ENCODE measurements at regions not wholly inside any gene's neighbourhood (a gene's known extent, or its start where the extent isn't known, plus 50 kb on each side); places are given as distances from the start of the nearest gene placed in this dataset.
A peak's percentile ranks its signal among the peaks of the same experiment; 100 is the strongest.

DNA sequence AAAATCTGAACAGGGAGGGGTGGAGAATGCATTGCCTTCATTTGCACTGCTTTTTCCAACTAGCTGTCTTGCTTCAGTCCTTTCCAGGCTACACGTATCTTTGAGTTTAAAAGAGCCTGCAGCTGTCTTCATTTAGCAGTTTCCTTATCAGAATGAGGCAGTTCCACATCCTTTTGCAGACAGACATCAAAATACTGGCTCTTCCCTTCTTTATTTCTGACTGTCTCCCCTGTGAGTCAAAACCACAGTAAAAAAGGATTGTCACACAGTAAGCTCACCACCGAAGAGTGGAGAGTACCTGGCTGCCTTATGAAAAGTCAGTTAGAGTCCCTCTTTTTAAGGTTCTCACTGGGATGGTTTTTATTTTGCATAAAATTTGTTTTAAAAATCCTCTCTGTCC lies 205.5 kb upstream of the CD96 start:
- peak overlapping the region; percentile 39 for H3K27ac Mint-ChIP-seq
- POLR2A ChIA-PET = interaction anchor here (1.2 kb wide), 2 partner anchors 26 to 332 kb away, joined by 3 to 4 read pairs; no protein-coding TSS in a partner anchor
- peaks cover 24% of the 10 kb centered on the region for H3K4me1 Mint-ChIP-seq
- no peak for DNase-seq
- peaks cover 8% of the 10 kb centered on the region for H3K36me3 Mint-ChIP-seq
- H3K27me3 Mint-ChIP-seq = no peaks in the 10 kb centered on the region
- peak; percentile 81 for ATAC-seq (ENCODE audit: low read depth)
- peak overlapping the region; percentile 3 for H3K4me3 Mint-ChIP-seq
- peaks cover 8% of the 10 kb centered on the region for H3K9me3 Mint-ChIP-seq

- Mint-ChIP-seq H3K27me3 (no peaks in the 10 kb centered on the region), H3K4me3 (no peak overlapping the region), H3K27ac (no peak overlapping the region), H3K9me3 (peaks cover 8% of the 10 kb centered on the region), H3K36me3 (peaks cover 8% of the 10 kb centered on the region), H3K4me1 (peaks cover 20% of the 10 kb centered on the region)
- DNase-seq (no peak), ATAC-seq (ENCODE audit: low read depth) (peak; percentile 39)
- POLR2A ChIA-PET = no interaction called here
Measured at GRCh38 chr3:111338059-111338698, 203.8 kb upstream of the CD96 start.

- Mint-ChIP-seq H3K4me1 (peaks cover 20% of the 10 kb centered on the region), H3K36me3 (peaks cover 7% of the 10 kb centered on the region), H3K27ac (no peak overlapping the region), H3K4me3 (no peak overlapping the region), H3K9me3 (peaks cover 8% of the 10 kb centered on the region), H3K27me3 (no peaks in the 10 kb centered on the region)
- POLR2A ChIA-PET = no interaction called here
- DNase-seq = no peak
- ATAC-seq (ENCODE audit: low read depth) = no peak
Measured at GRCh38 chr3:111339017-111339416, 203.0 kb upstream of the CD96 start.

- H3K4me1 Mint-ChIP-seq = no peaks in the 10 kb centered on the region
- POLR2A ChIA-PET = no interaction called here
- H3K27ac Mint-ChIP-seq = no peak overlapping the region
- no peak for DNase-seq
- H3K27me3 Mint-ChIP-seq = peaks cover 2% of the 10 kb centered on the region
- peaks cover 1% of the 10 kb centered on the region for H3K36me3 Mint-ChIP-seq
- H3K9me3 Mint-ChIP-seq = peaks cover 2% of the 10 kb centered on the region
- ATAC-seq (ENCODE audit: low read depth) = no peak
- no peak overlapping the region for H3K4me3 Mint-ChIP-seq
Measured at GRCh38 chr3:111351334-111351733, 190.7 kb upstream of the CD96 start.

- Mint-ChIP-seq H3K4me1 (no peaks in the 10 kb centered on the region), H3K36me3 (peaks cover 5% of the 10 kb centered on the region), H3K4me3 (no peak overlapping the region), H3K27me3 (no peaks in the 10 kb centered on the region), H3K27ac (no peak overlapping the region), H3K9me3 (peaks cover 4% of the 10 kb centered on the region)
- DNase-seq = no peak
- ATAC-seq (ENCODE audit: low read depth) = no peak
- POLR2A ChIA-PET = no interaction called here
Measured at GRCh38 chr3:111352585-111352984, 189.4 kb upstream of the CD96 start.

DNA sequence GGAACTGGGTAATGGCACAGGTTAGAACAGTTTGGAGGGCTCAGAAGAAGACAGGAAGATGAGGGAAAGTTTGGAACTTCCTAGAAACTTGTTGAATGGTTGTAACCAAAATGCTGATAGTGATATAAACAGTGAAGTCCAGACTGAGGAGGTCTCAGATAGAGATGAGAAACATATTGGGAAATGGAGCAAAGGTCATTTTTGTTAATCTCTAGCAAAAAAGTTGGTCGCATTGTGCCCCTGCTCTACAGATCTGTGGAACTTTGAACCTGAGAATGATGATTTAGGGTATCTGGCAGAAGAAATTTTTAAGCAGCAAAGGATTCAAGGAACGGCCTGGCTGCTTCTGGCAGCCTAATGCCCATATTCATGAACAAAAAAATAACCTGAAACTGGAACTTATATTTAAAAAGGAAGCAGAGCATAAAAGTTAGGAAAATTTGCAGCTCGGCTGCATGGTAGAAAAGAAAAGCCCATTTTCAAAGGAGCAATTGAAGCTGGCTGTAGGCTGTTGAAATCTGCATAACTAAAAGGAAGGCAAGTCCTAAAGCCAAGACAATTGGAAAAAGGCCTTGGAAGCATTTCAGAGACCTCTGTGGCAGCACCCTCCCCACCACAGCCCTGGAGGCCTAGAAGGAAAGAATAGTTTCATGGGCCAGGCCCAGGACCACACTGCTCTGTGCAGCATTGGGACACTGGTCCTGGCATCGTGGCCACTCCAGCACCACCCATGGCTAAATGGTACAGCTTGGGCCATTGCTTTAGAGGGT lies 182.6 kb upstream of the CD96 start:
- Mint-ChIP-seq H3K9me3 (peaks cover 4% of the 10 kb centered on the region), H3K36me3 (peaks cover 5% of the 10 kb centered on the region)

DNA sequence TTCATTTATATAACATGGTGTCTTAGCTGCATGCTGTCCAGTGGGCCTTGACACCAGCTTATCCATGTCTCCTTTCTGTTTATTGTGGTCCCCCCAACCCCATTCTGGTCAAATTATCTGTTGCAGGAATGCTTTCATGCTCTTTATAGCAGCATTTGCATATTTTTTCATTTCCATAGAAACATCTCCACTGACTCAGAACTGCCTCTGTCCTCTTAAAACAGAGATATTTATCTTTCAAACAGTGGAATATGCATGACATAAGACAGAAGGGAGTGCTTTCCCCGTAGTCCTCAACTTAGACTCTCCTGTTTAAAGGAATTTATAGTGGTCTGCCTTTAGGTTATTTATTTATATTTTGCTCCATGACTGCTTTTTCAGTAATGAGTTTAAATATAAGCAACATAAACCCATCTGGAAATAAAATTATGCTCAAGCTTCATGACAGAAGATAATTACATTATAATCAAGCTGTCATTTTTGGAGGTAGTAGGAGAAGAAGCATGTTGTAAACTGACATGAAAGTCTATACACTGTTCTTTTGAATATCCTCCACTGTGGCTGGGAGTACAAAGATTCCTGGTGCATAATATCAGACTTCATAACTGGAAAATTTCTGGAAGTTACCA lies 179.5 kb upstream of the CD96 start:
- ATAC-seq (ENCODE audit: low read depth) (no peak), DNase-seq (no peak)
- Mint-ChIP-seq H3K9me3 (no peaks in the 10 kb centered on the region), H3K27ac (no peak overlapping the region), H3K27me3 (no peaks in the 10 kb centered on the region), H3K4me3 (no peak overlapping the region), H3K4me1 (no peaks in the 10 kb centered on the region), H3K36me3 (no peaks in the 10 kb centered on the region)
- POLR2A ChIA-PET = no interaction called here

More for the DNA sequence above, 182.6 kb upstream of the CD96 start:
- Mint-ChIP-seq H3K4me1 (no peaks in the 10 kb centered on the region), H3K27me3 (no peaks in the 10 kb centered on the region), H3K4me3 (no peak overlapping the region), H3K27ac (no peak overlapping the region)
- POLR2A ChIA-PET = no interaction called here
- ATAC-seq (ENCODE audit: low read depth) = no peak
- no peak for DNase-seq

GRCh38 chr3:111366515-111366914 lies 175.5 kb upstream of the CD96 start:
- Mint-ChIP-seq H3K4me3 (no peak overlapping the region), H3K27me3 (no peaks in the 10 kb centered on the region), H3K36me3 (peaks cover 7% of the 10 kb centered on the region), H3K9me3 (peaks cover 9% of the 10 kb centered on the region), H3K27ac (no peak overlapping the region), H3K4me1 (no peaks in the 10 kb centered on the region)
- DNase-seq = no peak
- no peak for ATAC-seq (ENCODE audit: low read depth)
- POLR2A ChIA-PET = no interaction called here

- Mint-ChIP-seq H3K4me3 (no peak overlapping the region), H3K4me1 (no peaks in the 10 kb centered on the region), H3K36me3 (peaks cover 8% of the 10 kb centered on the region), H3K9me3 (peaks cover 10% of the 10 kb centered on the region), H3K27ac (no peak overlapping the region), H3K27me3 (no peaks in the 10 kb centered on the region)
- ATAC-seq (ENCODE audit: low read depth) = no peak
- no peak for DNase-seq
- POLR2A ChIA-PET = no interaction called here
Measured at GRCh38 chr3:111368056-111368455, 173.9 kb upstream of the CD96 start.

- Mint-ChIP-seq H3K4me3 (no peak overlapping the region), H3K4me1 (no peaks in the 10 kb centered on the region), H3K27me3 (no peaks in the 10 kb centered on the region), H3K27ac (no peak overlapping the region), H3K36me3 (peaks cover 12% of the 10 kb centered on the region), H3K9me3 (peaks cover 19% of the 10 kb centered on the region)
- DNase-seq = no peak
- no peak for ATAC-seq (ENCODE audit: low read depth)
- POLR2A ChIA-PET = no interaction called here
Measured at GRCh38 chr3:111369958-111370357, 172.0 kb upstream of the CD96 start.

DNA sequence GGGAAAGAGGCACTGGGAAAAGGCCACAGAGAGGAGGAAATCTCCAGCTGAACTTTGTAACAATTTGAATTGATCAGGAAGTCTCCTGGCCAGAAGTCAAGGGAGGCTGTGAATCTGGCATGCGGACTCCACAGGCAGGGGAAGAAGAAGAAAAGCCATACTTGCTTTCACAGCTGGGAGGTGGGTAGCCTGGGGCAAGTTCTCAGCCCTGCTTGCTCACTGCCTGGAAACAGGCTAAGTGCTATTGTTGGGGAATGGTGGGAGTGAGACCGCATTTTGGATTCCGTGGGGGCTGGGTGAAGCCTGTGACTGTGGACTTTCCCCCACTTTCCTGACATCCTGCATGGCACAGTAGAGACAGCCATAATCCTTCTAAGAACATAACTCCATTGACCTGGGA lies 168.8 kb upstream of the CD96 start:
- no peak overlapping the region for H3K4me3 Mint-ChIP-seq
- POLR2A ChIA-PET = no interaction called here
- no peak overlapping the region for H3K27ac Mint-ChIP-seq

GRCh38 chr3:111373861-111374260 lies 168.1 kb upstream of the CD96 start:
- no peak overlapping the region for H3K4me3 Mint-ChIP-seq
- POLR2A ChIA-PET = no interaction called here
- DNase-seq (no peak), ATAC-seq (ENCODE audit: low read depth) (no peak)
- H3K9me3 Mint-ChIP-seq = peaks cover 23% of the 10 kb centered on the region
- no peaks in the 10 kb centered on the region for H3K4me1 Mint-ChIP-seq
- peaks cover 12% of the 10 kb centered on the region for H3K36me3 Mint-ChIP-seq
- no peaks in the 10 kb centered on the region for H3K27me3 Mint-ChIP-seq
- H3K27ac Mint-ChIP-seq = no peak overlapping the region

More for the DNA sequence above, 168.8 kb upstream of the CD96 start:
- DNase-seq = no peak
- Mint-ChIP-seq H3K27me3 (no peaks in the 10 kb centered on the region), H3K4me1 (no peaks in the 10 kb centered on the region), H3K36me3 (peaks cover 9% of the 10 kb centered on the region), H3K9me3 (peaks cover 26% of the 10 kb centered on the region)
- ATAC-seq (ENCODE audit: low read depth) = no peak

- Mint-ChIP-seq H3K4me1 (peaks cover 1% of the 10 kb centered on the region), H3K27me3 (no peaks in the 10 kb centered on the region)
- POLR2A ChIA-PET = no interaction called here
Measured at GRCh38 chr3:111385971-111386495, 156.0 kb upstream of the CD96 start.

More at GRCh38 chr3:111385971-111386495, 156.0 kb upstream of the CD96 start:
- DNase-seq (no peak), ATAC-seq (ENCODE audit: low read depth) (no peak)
- Mint-ChIP-seq H3K9me3 (peaks cover 3% of the 10 kb centered on the region), H3K27ac (no peak overlapping the region), H3K4me3 (no peak overlapping the region), H3K36me3 (peaks cover 5% of the 10 kb centered on the region)

Data from activated naive CD8-positive, alpha-beta T cell treated with anti-CD3 and anti-CD28 coated beads, Interleukin-2, amount 10 ng/mL, durations not matched to agents 7 days and 5 days (primary cell).